ENCODE measurements at regions not wholly inside any gene's neighbourhood (a gene's known extent, or its start where the extent isn't known, plus 50 kb on each side); places are given as distances from the start of the nearest gene placed in this dataset.
"Not testable (repeated sequence)": the region's sequence is repeated elsewhere in the genome, so short reads cannot be mapped to it uniquely, and the experiment has no call there.

GRCh38 chrY:18601287-18601686 is 54.8 kb downstream of the HSFY1 start:
- not testable (repeated sequence) for TF ChIP-seq POLR2A, CTCF (IDR thresholded peaks at IDR 0.05)

Measured in adrenal gland (tissue), 5 donors.